HepG2 (cell line): ENCODE measurements at regions not wholly inside any gene's neighbourhood (a gene's known extent, or its start where the extent isn't known, plus 50 kb on each side); places are given as distances from the start of the nearest gene placed in this dataset.

ENCODE experiments used
- ATF4 ChIP-seq, 2 experiments: fragments of 450-650 bp in 1 of 2; sonication (generic) in 1 of 2; formaldehyde crosslinking; IDR thresholded peaks; 2 replicates each; pipeline versions ENCODE4 v1.5.0 to v1.8.0; 2020 to 2022; ENCODE audit warnings: mild to moderate bottlenecking in 1 of 2, missing genetic modification reagents in 1 of 2
- FOXO4 ChIP-seq: sonication (generic); formaldehyde crosslinking; conservative IDR thresholded peaks from 2 replicates; pipeline ENCODE4 v1.8.1; 2023; ENCODE audit warnings: missing genetic modification reagents
- MTA3 ChIP-seq: sonication (generic); formaldehyde crosslinking; IDR thresholded peaks from 2 replicates; pipeline ENCODE4 v1.4.0; 2020; ENCODE audit warnings: missing genetic modification reagents
- NR2F1 ChIP-seq, 2 experiments: fragments of 450-650 bp in 1 of 2; formaldehyde crosslinking in 1 of 2; IDR thresholded peaks; 2 replicates each; pipeline versions ENCODE4 v1.5.0 to v1.6.1; 2016 to 2020; ENCODE audit warnings: mild to moderate bottlenecking in 1 of 2, missing compliant biosample characterization in 1 of 2, missing genetic modification reagents in 1 of 2, moderate library complexity in 1 of 2
- ZBTB43 ChIP-seq: sonication (generic); formaldehyde crosslinking; conservative IDR thresholded peaks from 2 replicates; pipeline ENCODE4 v1.4.0; 2020; ENCODE audit warnings: missing genetic modification reagents
- TF ChIP-seq, protein P1 (sequence below): sonication (generic); formaldehyde crosslinking; IDR thresholded peaks from 2 replicates; pipeline ENCODE4 v1.5.0; 2020; ENCODE audit warnings: mild to moderate bottlenecking, missing genetic modification reagents, moderate library complexity
- TF ChIP-seq, protein P2 (sequence below): sonication (generic); formaldehyde crosslinking; IDR thresholded peaks from 2 replicates; pipeline ENCODE4 v1.5.1; 2020; ENCODE audit warnings: missing genetic modification reagents, mild to moderate bottlenecking, borderline replicate concordance

DNA sequence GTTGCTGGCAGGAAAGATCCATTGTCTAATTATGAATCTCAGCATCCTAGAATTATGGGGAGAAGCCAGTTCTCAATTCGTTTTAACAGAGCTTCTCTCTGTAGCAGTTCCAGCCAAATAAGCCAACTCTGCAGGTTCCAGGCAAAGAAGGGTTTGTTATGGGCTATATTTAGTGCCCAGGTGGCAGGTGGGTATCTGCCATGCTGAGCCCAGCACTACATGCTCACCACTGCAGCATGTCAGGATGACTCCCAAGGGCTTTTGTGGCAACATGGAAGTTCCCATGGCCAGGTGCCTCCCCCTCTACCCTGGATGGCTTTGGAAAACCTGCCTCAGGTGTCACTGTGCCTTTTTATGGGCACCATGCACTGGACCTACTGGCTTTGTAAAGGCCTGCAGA lies 74.5 kb upstream of the KCNK12 start:
- TF ChIP-seq ATF4 (CRISPR knock-in tag; IDR thresholded peaks at IDR 0.05) (no peak), ZBTB43 (CRISPR knock-in tag) (no peak), FOXO4 (CRISPR knock-in tag) (no peak), MTA3 (CRISPR knock-in tag) (no peak), NR2F1 (CRISPR knock-in tag; IDR thresholded peaks at IDR 0.05) (no peak)
- TF ChIP-seq, protein P1, sequence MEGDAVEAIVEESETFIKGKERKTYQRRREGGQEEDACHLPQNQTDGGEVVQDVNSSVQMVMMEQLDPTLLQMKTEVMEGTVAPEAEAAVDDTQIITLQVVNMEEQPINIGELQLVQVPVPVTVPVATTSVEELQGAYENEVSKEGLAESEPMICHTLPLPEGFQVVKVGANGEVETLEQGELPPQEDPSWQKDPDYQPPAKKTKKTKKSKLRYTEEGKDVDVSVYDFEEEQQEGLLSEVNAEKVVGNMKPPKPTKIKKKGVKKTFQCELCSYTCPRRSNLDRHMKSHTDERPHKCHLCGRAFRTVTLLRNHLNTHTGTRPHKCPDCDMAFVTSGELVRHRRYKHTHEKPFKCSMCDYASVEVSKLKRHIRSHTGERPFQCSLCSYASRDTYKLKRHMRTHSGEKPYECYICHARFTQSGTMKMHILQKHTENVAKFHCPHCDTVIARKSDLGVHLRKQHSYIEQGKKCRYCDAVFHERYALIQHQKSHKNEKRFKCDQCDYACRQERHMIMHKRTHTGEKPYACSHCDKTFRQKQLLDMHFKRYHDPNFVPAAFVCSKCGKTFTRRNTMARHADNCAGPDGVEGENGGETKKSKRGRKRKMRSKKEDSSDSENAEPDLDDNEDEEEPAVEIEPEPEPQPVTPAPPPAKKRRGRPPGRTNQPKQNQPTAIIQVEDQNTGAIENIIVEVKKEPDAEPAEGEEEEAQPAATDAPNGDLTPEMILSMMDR (CRISPR knock-in tag) = no peak
- TF ChIP-seq, protein P2, sequence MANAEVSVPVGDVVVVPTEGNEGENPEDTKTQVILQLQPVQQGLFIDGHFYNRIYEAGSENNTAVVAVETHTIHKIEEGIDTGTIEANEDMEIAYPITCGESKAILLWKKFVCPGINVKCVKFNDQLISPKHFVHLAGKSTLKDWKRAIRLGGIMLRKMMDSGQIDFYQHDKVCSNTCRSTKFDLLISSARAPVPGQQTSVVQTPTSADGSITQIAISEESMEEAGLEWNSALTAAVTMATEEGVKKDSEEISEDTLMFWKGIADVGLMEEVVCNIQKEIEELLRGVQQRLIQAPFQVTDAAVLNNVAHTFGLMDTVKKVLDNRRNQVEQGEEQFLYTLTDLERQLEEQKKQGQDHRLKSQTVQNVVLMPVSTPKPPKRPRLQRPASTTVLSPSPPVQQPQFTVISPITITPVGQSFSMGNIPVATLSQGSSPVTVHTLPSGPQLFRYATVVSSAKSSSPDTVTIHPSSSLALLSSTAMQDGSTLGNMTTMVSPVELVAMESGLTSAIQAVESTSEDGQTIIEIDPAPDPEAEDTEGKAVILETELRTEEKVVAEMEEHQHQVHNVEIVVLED (CRISPR knock-in tag) = no peak
